Ovary (tissue), 3 donors: ENCODE measurements at regions not wholly inside any gene's neighbourhood (a gene's known extent, or its start where the extent isn't known, plus 50 kb on each side); places are given as distances from the start of the nearest gene placed in this dataset.

Experiments used
- EP300 ChIP-seq: sonication (generic); formaldehyde crosslinking; IDR thresholded peaks from one replicate; pipeline ENCODE4 v1.6.1; 2017; ENCODE audit warnings: antibody characterized with exemption
- POLR2A ChIP-seq: fragments of 450-650 bp; IDR thresholded peaks from one replicate; pipeline ENCODE4 v1.6.1; 2017; ENCODE audit warnings: antibody characterized with exemption, mild to moderate bottlenecking, moderate library complexity
- TF ChIP-seq, protein P1 (sequence below), 3 donors: fragments of 450-650 bp in 2 of 3; fragments of 200-600 bp in 1 of 3; IDR thresholded peaks; one replicate each; pipeline versions ENCODE4 v1.5.1 to v1.8.0; 2016 to 2022; ENCODE audit warnings: antibody characterized with exemption in 3 of 3, mild to moderate bottlenecking in 1 of 3
- donor health status: DM: no; HTN: no; CAD: no.

DNA sequence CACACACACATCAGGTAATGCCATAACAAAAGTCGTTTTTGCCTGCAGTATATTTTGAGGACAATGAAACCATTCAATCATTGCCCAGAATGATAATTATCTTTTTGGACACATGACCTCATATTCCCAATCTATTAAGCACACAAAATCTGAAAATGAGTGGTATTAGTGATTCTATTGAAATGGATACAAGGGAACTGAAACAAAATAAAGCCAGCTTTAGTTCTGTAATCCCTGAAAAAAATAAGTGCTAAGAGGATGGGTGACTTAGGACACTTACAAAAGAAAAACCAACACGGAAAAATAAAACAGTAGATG is 128.3 kb upstream of the MAF start:
- TF ChIP-seq, protein P1, sequence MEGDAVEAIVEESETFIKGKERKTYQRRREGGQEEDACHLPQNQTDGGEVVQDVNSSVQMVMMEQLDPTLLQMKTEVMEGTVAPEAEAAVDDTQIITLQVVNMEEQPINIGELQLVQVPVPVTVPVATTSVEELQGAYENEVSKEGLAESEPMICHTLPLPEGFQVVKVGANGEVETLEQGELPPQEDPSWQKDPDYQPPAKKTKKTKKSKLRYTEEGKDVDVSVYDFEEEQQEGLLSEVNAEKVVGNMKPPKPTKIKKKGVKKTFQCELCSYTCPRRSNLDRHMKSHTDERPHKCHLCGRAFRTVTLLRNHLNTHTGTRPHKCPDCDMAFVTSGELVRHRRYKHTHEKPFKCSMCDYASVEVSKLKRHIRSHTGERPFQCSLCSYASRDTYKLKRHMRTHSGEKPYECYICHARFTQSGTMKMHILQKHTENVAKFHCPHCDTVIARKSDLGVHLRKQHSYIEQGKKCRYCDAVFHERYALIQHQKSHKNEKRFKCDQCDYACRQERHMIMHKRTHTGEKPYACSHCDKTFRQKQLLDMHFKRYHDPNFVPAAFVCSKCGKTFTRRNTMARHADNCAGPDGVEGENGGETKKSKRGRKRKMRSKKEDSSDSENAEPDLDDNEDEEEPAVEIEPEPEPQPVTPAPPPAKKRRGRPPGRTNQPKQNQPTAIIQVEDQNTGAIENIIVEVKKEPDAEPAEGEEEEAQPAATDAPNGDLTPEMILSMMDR (IDR thresholded peaks at IDR 0.05) = no peak
- TF ChIP-seq POLR2A (no peak), EP300 (no peak)
